H1 (cell line): ENCODE measurements at regions not wholly inside any gene's neighbourhood (a gene's known extent, or its start where the extent isn't known, plus 50 kb on each side); places are given as distances from the start of the nearest gene placed in this dataset.

Experiments used
- CTCF ChIA-PET: fragments of 300-600 bp; sonication (Branson Sonifier 250); formaldehyde crosslinking; loops from one replicate; lab custom pipeline; 2021; ENCODE audit not compliant: partially characterized antibody; lab: Charles Lee
- POLR2A ChIA-PET: fragments of 300-600 bp; sonication (Branson Sonifier 250); formaldehyde crosslinking; loops from one replicate; lab custom pipeline; 2021; ENCODE audit warnings: inconsistent platforms; ENCODE audit not compliant: partially characterized antibody; lab: Charles Lee
- DNase-seq, 2 experiments: peaks; one replicate each; pipeline versions ENCODE4 v3.0.0 to v3.0.0-alpha.2; 2010 to 2022; ENCODE audit warnings: low spot score in 2 of 2, low read depth in 1 of 2, mixed read lengths in 1 of 2
- FAIRE-seq: peaks from 2 replicates; lab custom pipeline; 2011; peaks lifted over from hg19 to GRCh38; lab: Jason Lieb, UNC
- H2AFZ ChIP-seq: 2 replicates; pipeline ENCODE4 v1.8.1; 2012; ENCODE audit warnings: low read length, inconsistent platforms
- H2AK5ac ChIP-seq: 2 replicates; pipeline ENCODE4 v1.6.1; 2013; ENCODE audit warnings: low read depth, low read length
- H2BK120ac ChIP-seq: replicated peaks from 2 replicates; pipeline ENCODE3; 2013; ENCODE audit warnings: low read depth, low read length, inconsistent platforms
- H2BK12ac ChIP-seq: 2 replicates; pipeline ENCODE4 v1.6.1; 2013; ENCODE audit warnings: low read depth, low read length
- H2BK15ac ChIP-seq: 2 replicates; pipeline ENCODE4 v1.6.1; 2013; ENCODE audit warnings: low read length
- H2BK20ac ChIP-seq: 2 replicates; pipeline ENCODE4 v1.6.1; 2013; ENCODE audit warnings: low read length
- H2BK5ac ChIP-seq: 2 replicates; pipeline ENCODE4 v1.6.1; 2013; ENCODE audit warnings: low read depth, low read length
- H3K14ac ChIP-seq: 2 replicates; pipeline ENCODE4 v1.6.1; 2013; ENCODE audit warnings: inconsistent platforms; ENCODE audit not compliant: insufficient read length
- H3K18ac ChIP-seq: 2 replicates; pipeline ENCODE4 v1.6.1; 2013; ENCODE audit warnings: low read length; ENCODE audit errors: extremely low read depth
- H3K23ac ChIP-seq: 2 replicates; pipeline ENCODE4 v1.6.1; 2013; ENCODE audit warnings: inconsistent platforms; ENCODE audit not compliant: insufficient read length
- H3K23me2 ChIP-seq: 2 replicates; pipeline ENCODE4 v1.6.1; 2013; ENCODE audit warnings: low read depth, low read length
- H3K27ac ChIP-seq: 2 replicates; pipeline ENCODE4 v1.6.1; 2011; ENCODE audit warnings: low read depth, low read length, inconsistent platforms
- H3K27me3 ChIP-seq, 4 experiments: replicated peaks in 1 of 4; 1 replicate in 1 of 4; 2 replicates in 3 of 4; pipeline versions ENCODE4 v1.6.1 to v1.8.1; 2011 to 2013; ENCODE audit warnings: low read length in 3 of 4, mild to moderate bottlenecking in 3 of 4, inconsistent platforms in 2 of 4, mixed read lengths in 2 of 4, moderate library complexity in 1 of 4; ENCODE audit not compliant: control insufficient read depth in 3 of 4, insufficient read depth in 3 of 4; ENCODE audit errors: extremely low read depth in 1 of 4
- H3K36me3 ChIP-seq, 4 experiments: 2 replicates each; pipeline versions ENCODE4 v1.6.1 to v1.8.1; 2011 to 2013; ENCODE audit warnings: mild to moderate bottlenecking in 4 of 4, low read length in 3 of 4, moderate library complexity in 2 of 4, control low read depth in 1 of 4, inconsistent platforms in 1 of 4; ENCODE audit not compliant: insufficient read depth in 4 of 4, control insufficient read depth in 2 of 4
- H3K4ac ChIP-seq: replicated peaks from 2 replicates; pipeline ENCODE3; 2013; ENCODE audit warnings: low read length, low read depth, mixed read lengths, inconsistent platforms; ENCODE audit not compliant: insufficient read length
- H3K4me1 ChIP-seq, 4 experiments: replicated peaks in 1 of 4; 1 replicate in 1 of 4; 2 replicates in 3 of 4; pipeline versions ENCODE4 v1.6.1 to v1.8.1; 2011 to 2013; ENCODE audit warnings: low read length in 3 of 4, inconsistent platforms in 2 of 4, mixed read lengths in 1 of 4; ENCODE audit not compliant: insufficient read depth in 4 of 4, control insufficient read depth in 3 of 4
- H3K4me2 ChIP-seq, 2 experiments: 2 replicates each; pipeline versions ENCODE4 v1.6.1 to v1.8.1; 2011 to 2013; ENCODE audit warnings: low read depth in 2 of 2, low read length in 2 of 2, control low read depth in 1 of 2, inconsistent platforms in 1 of 2, mild to moderate bottlenecking in 1 of 2; ENCODE audit not compliant: insufficient read depth in 1 of 2
- H3K4me3 ChIP-seq, 4 experiments: fragments of 200-600, 300-600 bp in 1 of 4; sonication (generic), shearing (Covaris generic), sonication (Bioruptor Twin) in 1 of 4; 2 replicates each; pipeline versions ENCODE4 v1.5.1 to v1.8.1; 2011 to 2016; ENCODE audit warnings: low read length in 4 of 4, low read depth in 3 of 4, control low read depth in 2 of 4, inconsistent platforms in 2 of 4, mild to moderate bottlenecking in 2 of 4, mixed read lengths in 1 of 4, moderate library complexity in 1 of 4; ENCODE audit not compliant: insufficient read depth in 2 of 4; ENCODE audit errors: extremely low read depth in 1 of 4
- H3K56ac ChIP-seq: replicated peaks from 2 replicates; pipeline ENCODE3; 2013; ENCODE audit warnings: low read depth, mild to moderate bottlenecking, mixed read lengths, low read length, inconsistent platforms; ENCODE audit not compliant: insufficient read length
- H3K79me1 ChIP-seq: 2 replicates; pipeline ENCODE4 v1.6.1; 2013; ENCODE audit warnings: low read depth, low read length, control low read depth
- H3K79me2 ChIP-seq, 2 experiments: 2 replicates each; pipeline versions ENCODE4 v1.6.1 to v1.8.1; 2012 to 2013; ENCODE audit warnings: low read length in 2 of 2, mild to moderate bottlenecking in 2 of 2, inconsistent platforms in 1 of 2; ENCODE audit not compliant: insufficient read depth in 2 of 2, control insufficient read depth in 1 of 2
- H3K9ac ChIP-seq, 4 experiments: replicated peaks in 1 of 4; 1 replicate in 1 of 4; 2 replicates in 3 of 4; pipeline versions ENCODE4 v1.6.1 to v1.8.1; 2011 to 2013; ENCODE audit warnings: low read depth in 3 of 4, low read length in 3 of 4, control low read depth in 2 of 4, mild to moderate bottlenecking in 2 of 4, moderate library complexity in 2 of 4, inconsistent platforms in 1 of 4; ENCODE audit errors: extremely low read depth in 1 of 4
- H3K9me3 ChIP-seq, 2 experiments: 2 replicates each; pipeline versions ENCODE4 v1.6.1 to v1.8.1; 2012 to 2013; ENCODE audit warnings: mild to moderate bottlenecking in 2 of 2, moderate library complexity in 2 of 2, control low read depth in 1 of 2, inconsistent platforms in 1 of 2, low read depth in 1 of 2, low read length in 1 of 2, mixed read lengths in 1 of 2; ENCODE audit not compliant: insufficient read depth in 2 of 2
- H4K20me1 ChIP-seq, 2 experiments: replicated peaks in 1 of 2; 2 replicates each; pipeline versions ENCODE3 to v1.8.1; 2011 to 2013; ENCODE audit warnings: inconsistent platforms in 2 of 2, low read length in 2 of 2, mild to moderate bottlenecking in 1 of 2; ENCODE audit not compliant: insufficient read depth in 2 of 2, control insufficient read depth in 1 of 2
- H4K5ac ChIP-seq: 2 replicates; pipeline ENCODE4 v1.6.1; 2013; ENCODE audit warnings: low read length, low read depth, mixed read lengths, inconsistent platforms; ENCODE audit not compliant: insufficient read length
- H4K8ac ChIP-seq: 2 replicates; pipeline ENCODE4 v1.8.0; 2013; ENCODE audit warnings: mild to moderate bottlenecking, moderate library complexity, low read length, inconsistent platforms; ENCODE audit not compliant: insufficient read depth; ENCODE audit errors: extremely low read depth
- H4K91ac ChIP-seq: replicated peaks from 2 replicates; pipeline ENCODE3; 2013; ENCODE audit warnings: low read length, mixed read lengths, inconsistent platforms; ENCODE audit not compliant: insufficient read length
- ATF3 ChIP-seq: IDR thresholded peaks from 2 replicates; pipeline ENCODE4 v1.6.1; 2011; ENCODE audit warnings: low read depth, mild to moderate bottlenecking, low read length; ENCODE audit not compliant: insufficient read depth
- BRCA1 ChIP-seq: IDR thresholded peaks from 2 replicates; pipeline ENCODE4 v1.6.1; 2012; ENCODE audit warnings: low read depth, low read length, improper control_type of control experiment
- CBX5 ChIP-seq: fragments of 300-800, 300-1000 bp; sonication (generic); IDR thresholded peaks from 2 replicates; pipeline ENCODE4 v1.7.1; 2016; ENCODE audit warnings: antibody characterized with exemption, low read length, low read depth
- CEBPB ChIP-seq: IDR thresholded peaks from 2 replicates; pipeline ENCODE4 v1.6.1; 2012; ENCODE audit warnings: low read depth, low read length
- CREB1 ChIP-seq: IDR thresholded peaks from 2 replicates; pipeline ENCODE4 v1.6.1; 2012; ENCODE audit warnings: inconsistent platforms
- E2F6 ChIP-seq: IDR thresholded peaks from 2 replicates; pipeline ENCODE4 v1.6.1; 2012; ENCODE audit warnings: inconsistent platforms
- JUN ChIP-seq: IDR thresholded peaks from 2 replicates; pipeline ENCODE4 v1.6.1; 2011; ENCODE audit warnings: low read depth, mild to moderate bottlenecking, improper control_type of control experiment, low read length
- MAFK ChIP-seq: IDR thresholded peaks from 2 replicates; pipeline ENCODE4 v1.6.1; 2012; ENCODE audit warnings: low read depth, mild to moderate bottlenecking, improper control_type of control experiment, low read length
- POLR2A ChIP-seq, 2 experiments: IDR thresholded peaks; 1 replicate in 1 of 2; 2 replicates in 1 of 2; pipeline ENCODE4 v1.6.1; 2011; ENCODE audit warnings: low read depth in 2 of 2, low read length in 2 of 2, mild to moderate bottlenecking in 2 of 2; ENCODE audit errors: control extremely low read depth in 1 of 2
- POLR2AphosphoS5 ChIP-seq: IDR thresholded peaks from 2 replicates; pipeline ENCODE4 v1.6.1; 2011; ENCODE audit warnings: low read depth, low read length
- RXRA ChIP-seq: IDR thresholded peaks from 2 replicates; pipeline ENCODE4 v1.6.1; 2011; ENCODE audit warnings: low read depth, mild to moderate bottlenecking, low read length, moderate library complexity; ENCODE audit not compliant: insufficient read depth
- SIN3A ChIP-seq, 2 experiments: IDR thresholded peaks in 1 of 2; conservative IDR thresholded peaks in 1 of 2; 2 replicates each; pipeline ENCODE4 v1.6.1; 2011 to 2012; ENCODE audit warnings: low read length in 2 of 2, improper control_type of control experiment in 1 of 2, low read depth in 1 of 2, mild to moderate bottlenecking in 1 of 2
- SUZ12 ChIP-seq: fragments of 200-600 bp; sonication (generic); IDR thresholded peaks from 2 replicates; pipeline ENCODE4 v1.6.1; 2012; ENCODE audit warnings: mild to moderate bottlenecking, inconsistent platforms, low read length, moderate library complexity, mixed read lengths
- WGBS, 2 experiments: shearing (Covaris generic) in 1 of 2; methylation state at CpG; one replicate each; pipeline versions ENCODE4 v1.1.6 to v1.1.7; 2013 to 2015; ENCODE audit warnings: low lambda C conversion rate in 2 of 2, mixed read lengths in 2 of 2, inconsistent platforms in 1 of 2, low coverage in 1 of 2, missing lambda C conversion rate in 1 of 2; ENCODE audit not compliant: insufficient replicate concordance in 2 of 2, insufficient coverage in 1 of 2, insufficient read length in 1 of 2; ENCODE audit errors: extremely low coverage in 1 of 2, missing lambda C conversion rate in 1 of 2; 5-methylcytosine and 5-hydroxymethylcytosine counted together

GRCh38 chr11:119780222-119780953, 51.4 kb upstream of the NECTIN1 start:
- Histone ChIP-seq H3K27me3 (peaks cover 0 to 3% (median 0%) of the 10 kb centered on the region in 4 experiments; a peak in 1 of 7 replicates), H2BK12ac (no peak overlapping the region), H2AK5ac (no peak overlapping the region), H3K9ac (no peak overlapping the region), H3K4me3 (no peak overlapping the region), H4K91ac (no peak overlapping the region), H3K36me3 (no peaks in the 10 kb centered on the region), H2BK5ac (no peak overlapping the region), H4K8ac (no peak overlapping the region), H3K79me1 (no peaks in the 10 kb centered on the region), H3K27ac (no peak overlapping the region), H3K9me3 (no peaks in the 10 kb centered on the region), H3K23me2 (no peaks in the 10 kb centered on the region), H3K4ac (no peak overlapping the region), H2AFZ (no peak overlapping the region), H3K4me2 (no peak overlapping the region), H3K4me1 (peaks cover 0 to 12% (median 0%) of the 10 kb centered on the region in 4 experiments; a peak in 2 of 7 replicates), H3K14ac (no peak overlapping the region), H3K23ac (no peak overlapping the region), H4K20me1 (no peaks in the 10 kb centered on the region), H3K79me2 (no peaks in the 10 kb centered on the region), H2BK120ac (no peak overlapping the region), H3K56ac (no peak overlapping the region), H2BK15ac (no peak overlapping the region), H4K5ac (no peak overlapping the region), H2BK20ac (no peak overlapping the region), H3K18ac (no peak overlapping the region)
- no peak for DNase-seq
- WGBS, 2 experiments, result 82% methylated on average over 2 of the region's 2 CpGs; no CpG with 5 or more reads in 1 of the 2 experiments
- no peak for FAIRE-seq
- POLR2A ChIA-PET, result interaction anchor here (0.6 kb wide), 1 partner anchor 123 kb away, joined by 3 read pairs; no protein-coding TSS in a partner anchor
- CTCF ChIA-PET, result interaction anchor here (0.6 to 3.5 kb wide), 17 partner anchors 8 to 332 kb away, joined by 3 to 22 read pairs (median 3); no protein-coding TSS in a partner anchor
- no peak for TF ChIP-seq JUN
- TF ChIP-seq SIN3A (conservative IDR thresholded peaks at IDR 0.05 in 1 of 2, IDR thresholded peaks at IDR 0.05 in 1 of 2; ENCODE audit: low read depth in 1 of 2, low read length in 2 of 2), result no peak
- no peak for TF ChIP-seq POLR2AphosphoS5
- no peak for TF ChIP-seq CREB1
- no peak for TF ChIP-seq RXRA
- TF ChIP-seq SUZ12, result no peak
- TF ChIP-seq BRCA1, result no peak
- TF ChIP-seq MAFK, result no peak
- no peak for TF ChIP-seq E2F6
- no peak for TF ChIP-seq ATF3
- no peak for TF ChIP-seq POLR2A (IDR thresholded peaks at IDR 0.05; ENCODE audit: control extremely low read depth in 1 of 2, low read depth in 2 of 2, low read length in 2 of 2)
- no peak for TF ChIP-seq CEBPB
- no peak for TF ChIP-seq CBX5
